ENCODE measurements at regions not wholly inside any gene's neighbourhood (a gene's known extent, or its start where the extent isn't known, plus 50 kb on each side); places are given as distances from the start of the nearest gene placed in this dataset.

DNA sequence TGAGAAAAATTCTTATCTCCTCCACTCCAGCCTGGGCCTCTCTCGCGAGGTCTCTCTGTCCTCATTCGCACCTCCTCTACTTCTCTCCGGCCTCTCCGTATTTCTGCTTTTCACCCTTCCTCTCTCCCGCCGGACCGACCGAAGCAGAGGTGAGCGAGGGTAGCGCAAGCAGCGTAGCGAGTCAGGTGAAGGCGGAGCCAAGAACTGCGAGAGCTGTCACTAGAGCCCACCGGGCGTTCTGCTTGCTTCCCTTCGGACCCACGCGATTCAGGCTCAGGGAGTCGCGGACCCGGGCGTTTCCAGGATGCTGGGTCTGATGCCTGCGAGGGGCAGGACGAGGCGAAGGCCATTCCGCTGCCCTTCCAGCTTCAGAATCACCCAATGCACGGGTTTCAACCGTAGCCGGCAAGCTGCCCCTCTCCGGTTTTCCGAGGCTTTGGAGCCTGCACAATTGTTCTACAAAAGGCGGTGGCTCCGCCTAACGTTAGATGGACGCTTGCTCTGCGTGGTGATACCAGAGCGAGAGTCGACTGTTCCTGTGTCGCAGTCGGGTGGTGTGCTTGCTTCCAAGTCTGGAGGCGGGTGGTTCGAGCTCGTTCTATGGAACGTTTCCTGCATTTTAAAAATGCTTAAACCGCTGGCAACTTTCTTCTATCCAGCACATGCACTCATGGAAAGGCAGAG lies 310.2 kb downstream of the FAM72C start:
- 47 to 68% methylated on average over 28 to 47 of the region's 47 CpGs for WGBS, 2 experiments (ENCODE audit: insufficient coverage in 1 of 2, insufficient read length in 1 of 2)
- no peak overlapping the region for H3K9ac ChIP-seq (ENCODE audit: extremely low read depth, low read length, poor library complexity, severe bottlenecking)
- Mint-ChIP-seq H3K27me3 (ENCODE audit: insufficient read depth) (no peaks in the 10 kb centered on the region), H3K27ac (no peak overlapping the region), H3K4me3 (no peak overlapping the region), H3K9me3 (peaks cover 96% of the 10 kb centered on the region), H3K36me3 (ENCODE audit: low read depth) (no peaks in the 10 kb centered on the region), H3K4me1 (no peaks in the 10 kb centered on the region)
- peaks cover 47% of the 10 kb centered on the region for H3K9me3 ChIP-seq (ENCODE audit: control insufficient read depth, low read length)
- TF ChIP-seq, protein P1, sequence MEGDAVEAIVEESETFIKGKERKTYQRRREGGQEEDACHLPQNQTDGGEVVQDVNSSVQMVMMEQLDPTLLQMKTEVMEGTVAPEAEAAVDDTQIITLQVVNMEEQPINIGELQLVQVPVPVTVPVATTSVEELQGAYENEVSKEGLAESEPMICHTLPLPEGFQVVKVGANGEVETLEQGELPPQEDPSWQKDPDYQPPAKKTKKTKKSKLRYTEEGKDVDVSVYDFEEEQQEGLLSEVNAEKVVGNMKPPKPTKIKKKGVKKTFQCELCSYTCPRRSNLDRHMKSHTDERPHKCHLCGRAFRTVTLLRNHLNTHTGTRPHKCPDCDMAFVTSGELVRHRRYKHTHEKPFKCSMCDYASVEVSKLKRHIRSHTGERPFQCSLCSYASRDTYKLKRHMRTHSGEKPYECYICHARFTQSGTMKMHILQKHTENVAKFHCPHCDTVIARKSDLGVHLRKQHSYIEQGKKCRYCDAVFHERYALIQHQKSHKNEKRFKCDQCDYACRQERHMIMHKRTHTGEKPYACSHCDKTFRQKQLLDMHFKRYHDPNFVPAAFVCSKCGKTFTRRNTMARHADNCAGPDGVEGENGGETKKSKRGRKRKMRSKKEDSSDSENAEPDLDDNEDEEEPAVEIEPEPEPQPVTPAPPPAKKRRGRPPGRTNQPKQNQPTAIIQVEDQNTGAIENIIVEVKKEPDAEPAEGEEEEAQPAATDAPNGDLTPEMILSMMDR (conservative IDR thresholded peaks at IDR 0.05), result no peak
- DNase-seq, result no peak
- H3K36me3 ChIP-seq (ENCODE audit: control insufficient read depth, insufficient read depth, low read length), result no peaks in the 10 kb centered on the region
- no peak overlapping the region for H3K4me3 ChIP-seq (ENCODE audit: low read length)
- no peaks in the 10 kb centered on the region for H3K4me1 ChIP-seq (ENCODE audit: control insufficient read depth, insufficient read depth, low read length)
- peaks cover 25% of the 10 kb centered on the region for H3K27me3 ChIP-seq (ENCODE audit: control insufficient read depth, insufficient read depth, low read length, poor library complexity, severe bottlenecking)
- no peak overlapping the region for H3K27ac ChIP-seq (ENCODE audit: low read depth, low read length)

GRCh38 chr1:143660354-143660941 lies 311.3 kb downstream of the FAM72C start:
- Mint-ChIP-seq H3K27me3 (ENCODE audit: insufficient read depth) (no peaks in the 10 kb centered on the region), H3K4me3 (no peak overlapping the region), H3K36me3 (ENCODE audit: low read depth) (no peaks in the 10 kb centered on the region), H3K9me3 (peaks cover 96% of the 10 kb centered on the region), H3K27ac (no peak overlapping the region), H3K4me1 (no peaks in the 10 kb centered on the region)
- Histone ChIP-seq H3K27ac (ENCODE audit: low read depth, low read length) (no peak overlapping the region), H3K4me3 (ENCODE audit: low read length) (no peak overlapping the region), H3K9ac (ENCODE audit: extremely low read depth, low read length, poor library complexity, severe bottlenecking) (no peak overlapping the region), H3K36me3 (ENCODE audit: control insufficient read depth, insufficient read depth, low read length) (no peaks in the 10 kb centered on the region), H3K9me3 (ENCODE audit: control insufficient read depth, low read length) (peaks cover 47% of the 10 kb centered on the region), H3K27me3 (ENCODE audit: control insufficient read depth, insufficient read depth, low read length, poor library complexity, severe bottlenecking) (peaks cover 25% of the 10 kb centered on the region), H3K4me1 (ENCODE audit: control insufficient read depth, insufficient read depth, low read length) (no peaks in the 10 kb centered on the region)
- 74 to 77% methylated on average over 6 to 13 of the region's 14 CpGs for WGBS, 2 experiments (ENCODE audit: insufficient coverage in 1 of 2, insufficient read length in 1 of 2)
- no peak for DNase-seq
- TF ChIP-seq, protein P1 (conservative IDR thresholded peaks at IDR 0.05), result no peak

- Mint-ChIP-seq H3K4me1 (no peaks in the 10 kb centered on the region), H3K4me3 (no peak overlapping the region), H3K9me3 (peaks cover 99% of the 10 kb centered on the region), H3K36me3 (ENCODE audit: low read depth) (peaks cover 1% of the 10 kb centered on the region), H3K27ac (no peak overlapping the region), H3K27me3 (ENCODE audit: insufficient read depth) (no peaks in the 10 kb centered on the region)
- WGBS, 2 experiments (ENCODE audit: insufficient coverage in 1 of 2, insufficient read length in 1 of 2), result 88 to 92% methylated on average over 19 to 24 of the region's 24 CpGs
- peaks cover 41% of the 10 kb centered on the region for H3K9me3 ChIP-seq (ENCODE audit: control insufficient read depth, low read length)
- H3K4me1 ChIP-seq (ENCODE audit: control insufficient read depth, insufficient read depth, low read length), result no peaks in the 10 kb centered on the region
- TF ChIP-seq, protein P1 (conservative IDR thresholded peaks at IDR 0.05), result no peak
- H3K27ac ChIP-seq (ENCODE audit: low read depth, low read length), result no peak overlapping the region
- H3K4me3 ChIP-seq (ENCODE audit: low read length), result no peak overlapping the region
- no peaks in the 10 kb centered on the region for H3K27me3 ChIP-seq (ENCODE audit: control insufficient read depth, insufficient read depth, low read length, poor library complexity, severe bottlenecking)
- no peak for DNase-seq
- H3K9ac ChIP-seq (ENCODE audit: extremely low read depth, low read length, poor library complexity, severe bottlenecking), result no peak overlapping the region
- H3K36me3 ChIP-seq (ENCODE audit: control insufficient read depth, insufficient read depth, low read length), result no peaks in the 10 kb centered on the region
These were observed 318.4 kb downstream of the FAM72C start for GRCh38 chr1:143653429-143653802.
